ENCODE measurements at regions not wholly inside any gene's neighbourhood (a gene's known extent, or its start where the extent isn't known, plus 50 kb on each side); places are given as distances from the start of the nearest gene placed in this dataset.
"Not testable (repeated sequence)": the region's sequence is repeated elsewhere in the genome, so short reads cannot be mapped to it uniquely, and the experiment has no call there.

DNA sequence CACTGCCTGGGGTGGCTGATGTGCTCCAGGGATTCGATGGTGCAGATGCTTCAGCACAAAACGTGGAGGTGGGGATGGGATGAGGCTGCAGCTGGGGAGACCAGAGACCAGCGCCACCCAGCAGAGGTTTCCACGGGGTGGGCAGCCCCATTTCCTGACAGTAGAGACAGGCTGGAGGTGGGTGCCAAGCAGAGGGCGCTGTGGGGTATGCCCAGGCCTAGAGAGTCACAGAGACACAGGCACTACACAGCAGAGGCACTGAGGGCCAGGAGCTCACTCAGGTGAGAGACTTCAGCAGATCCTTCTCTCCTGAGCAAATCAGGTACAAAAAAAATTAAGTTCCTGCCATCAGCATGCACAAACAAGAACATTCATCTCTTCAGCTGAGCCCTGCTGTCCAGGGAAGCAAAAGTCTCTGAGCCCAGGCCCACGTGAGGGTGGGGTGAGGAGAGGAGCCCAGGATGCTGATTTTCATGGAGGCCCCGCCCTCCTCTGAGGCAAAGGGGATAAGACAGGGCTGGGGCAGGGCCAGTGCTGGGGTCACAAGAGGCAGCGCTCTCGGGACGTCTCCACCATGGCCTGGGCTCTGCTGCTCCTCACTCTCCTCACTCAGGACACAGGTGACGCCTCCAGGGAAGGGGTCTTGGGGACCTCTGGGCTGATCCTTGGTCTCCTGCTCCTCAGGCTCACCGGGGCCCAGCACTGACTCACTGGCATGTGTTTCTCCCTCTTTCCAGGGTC is 53.1 kb downstream of the GGTLC2 start:
- H3K4me3 ChIP-seq (ENCODE audit: low read depth, low read length), result no peak overlapping the region
- TF ChIP-seq, protein P1, sequence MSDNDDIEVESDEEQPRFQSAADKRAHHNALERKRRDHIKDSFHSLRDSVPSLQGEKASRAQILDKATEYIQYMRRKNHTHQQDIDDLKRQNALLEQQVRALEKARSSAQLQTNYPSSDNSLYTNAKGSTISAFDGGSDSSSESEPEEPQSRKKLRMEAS (IDR thresholded peaks at IDR 0.05; ENCODE audit: low read depth, low read length), result no peak
- TF ChIP-seq, protein P2, sequence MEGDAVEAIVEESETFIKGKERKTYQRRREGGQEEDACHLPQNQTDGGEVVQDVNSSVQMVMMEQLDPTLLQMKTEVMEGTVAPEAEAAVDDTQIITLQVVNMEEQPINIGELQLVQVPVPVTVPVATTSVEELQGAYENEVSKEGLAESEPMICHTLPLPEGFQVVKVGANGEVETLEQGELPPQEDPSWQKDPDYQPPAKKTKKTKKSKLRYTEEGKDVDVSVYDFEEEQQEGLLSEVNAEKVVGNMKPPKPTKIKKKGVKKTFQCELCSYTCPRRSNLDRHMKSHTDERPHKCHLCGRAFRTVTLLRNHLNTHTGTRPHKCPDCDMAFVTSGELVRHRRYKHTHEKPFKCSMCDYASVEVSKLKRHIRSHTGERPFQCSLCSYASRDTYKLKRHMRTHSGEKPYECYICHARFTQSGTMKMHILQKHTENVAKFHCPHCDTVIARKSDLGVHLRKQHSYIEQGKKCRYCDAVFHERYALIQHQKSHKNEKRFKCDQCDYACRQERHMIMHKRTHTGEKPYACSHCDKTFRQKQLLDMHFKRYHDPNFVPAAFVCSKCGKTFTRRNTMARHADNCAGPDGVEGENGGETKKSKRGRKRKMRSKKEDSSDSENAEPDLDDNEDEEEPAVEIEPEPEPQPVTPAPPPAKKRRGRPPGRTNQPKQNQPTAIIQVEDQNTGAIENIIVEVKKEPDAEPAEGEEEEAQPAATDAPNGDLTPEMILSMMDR (IDR thresholded peaks at IDR 0.05; ENCODE audit: low read depth, low read length), result no peak
- TF ChIP-seq MYC (IDR thresholded peaks at IDR 0.05; ENCODE audit: low read depth, low read length), result no peak
- no peak for DNase-seq (ENCODE audit: low read depth)

DNA sequence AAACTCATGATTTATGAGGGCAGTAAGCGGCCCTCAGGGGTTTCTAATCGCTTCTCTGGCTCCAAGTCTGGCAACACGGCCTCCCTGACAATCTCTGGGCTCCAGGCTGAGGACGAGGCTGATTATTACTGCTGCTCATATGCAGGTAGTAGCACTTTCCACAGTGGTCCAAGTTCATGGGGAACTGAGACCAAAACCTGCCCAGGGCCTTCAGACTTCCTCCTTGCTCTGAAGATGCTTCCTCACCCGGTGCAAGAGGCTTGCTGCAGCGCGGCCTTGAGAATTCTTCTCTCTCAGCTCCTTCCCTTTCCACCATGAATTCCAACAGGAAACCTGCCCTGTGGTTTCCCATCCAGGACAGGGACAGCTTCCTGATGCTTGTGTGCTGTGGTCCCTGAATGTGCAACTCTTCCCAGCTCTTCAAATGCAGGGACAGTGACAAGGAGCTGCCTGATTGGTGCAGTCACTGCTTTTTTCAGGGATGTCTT is 53.9 kb downstream of the GGTLC2 start:
- no peak overlapping the region for H3K4me3 ChIP-seq (ENCODE audit: low read depth, low read length)
- no peak for DNase-seq (ENCODE audit: low read depth)
- TF ChIP-seq POLR2A (IDR thresholded peaks at IDR 0.05; ENCODE audit: extremely low read depth, insufficient read length), result no peak
- TF ChIP-seq, protein P2 (IDR thresholded peaks at IDR 0.05; ENCODE audit: low read depth, low read length), result no peak
- TF ChIP-seq, protein P1 (IDR thresholded peaks at IDR 0.05; ENCODE audit: low read depth, low read length), result no peak
- no peak for TF ChIP-seq MYC (IDR thresholded peaks at IDR 0.05; ENCODE audit: low read depth, low read length)

GRCh38 chr22:22700631-22701030 is 56.2 kb downstream of the GGTLC2 start:
- H3K4me3 ChIP-seq (ENCODE audit: low read depth, low read length), result no peak overlapping the region
- no peak for DNase-seq (ENCODE audit: low read depth)
- TF ChIP-seq MYC (IDR thresholded peaks at IDR 0.05; ENCODE audit: low read depth, low read length) (no peak), POLR2A (IDR thresholded peaks at IDR 0.05; ENCODE audit: extremely low read depth, insufficient read length) (no peak)
- TF ChIP-seq, protein P1 (IDR thresholded peaks at IDR 0.05; ENCODE audit: low read depth, low read length), result no peak
- TF ChIP-seq, protein P2 (IDR thresholded peaks at IDR 0.05; ENCODE audit: low read depth, low read length), result no peak

DNA sequence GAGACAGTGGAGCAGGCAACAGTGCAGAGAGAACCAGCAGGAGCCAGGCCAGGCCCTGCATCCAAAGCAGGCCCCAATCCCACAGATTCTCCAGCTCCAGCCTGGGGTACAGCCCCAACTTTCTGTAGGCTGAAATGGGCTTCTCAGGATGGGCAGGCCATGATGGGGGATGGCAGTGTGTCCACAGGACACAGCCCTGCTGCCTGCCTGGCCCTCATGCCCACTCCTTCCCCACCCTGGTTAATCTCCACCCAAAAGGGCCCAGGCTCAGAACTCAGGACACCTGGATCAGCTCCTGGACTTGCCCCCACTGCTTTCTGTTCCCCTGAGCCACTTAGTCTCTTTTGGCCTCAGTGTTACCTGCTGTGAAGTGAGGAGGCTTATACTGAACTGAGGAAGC is 57.1 kb downstream of the GGTLC2 start:
- H3K4me3 ChIP-seq (ENCODE audit: low read depth, low read length); DNase-seq (ENCODE audit: low read depth): not testable (repeated sequence)

- no peak overlapping the region for H3K4me3 ChIP-seq (ENCODE audit: low read depth, low read length)
- DNase-seq (ENCODE audit: low read depth), result peak; percentile 12
- TF ChIP-seq, protein P2 (IDR thresholded peaks at IDR 0.05; ENCODE audit: low read depth, low read length), result peak; percentile 55
- TF ChIP-seq, protein P1 (IDR thresholded peaks at IDR 0.05; ENCODE audit: low read depth, low read length), result no peak
Measured at GRCh38 chr22:22702237-22703202, 58.1 kb downstream of the GGTLC2 start.

GRCh38 chr22:22703203-22703570 is 58.8 kb downstream of the GGTLC2 start:
- no peak overlapping the region for H3K4me3 ChIP-seq (ENCODE audit: low read depth, low read length)
- TF ChIP-seq POLR2A (IDR thresholded peaks at IDR 0.05; ENCODE audit: extremely low read depth, insufficient read length) (no peak), MYC (IDR thresholded peaks at IDR 0.05; ENCODE audit: low read depth, low read length) (no peak)
- TF ChIP-seq, protein P2 (IDR thresholded peaks at IDR 0.05; ENCODE audit: low read depth, low read length), result no peak
- TF ChIP-seq, protein P1 (IDR thresholded peaks at IDR 0.05; ENCODE audit: low read depth, low read length), result no peak
- no peak for DNase-seq (ENCODE audit: low read depth)
